ENCODE measurements at regions not wholly inside any gene's neighbourhood (a gene's known extent, or its start where the extent isn't known, plus 50 kb on each side); places are given as distances from the start of the nearest gene placed in this dataset.
A peak's percentile ranks its signal among the peaks of the same experiment; 100 is the strongest.

DNA sequence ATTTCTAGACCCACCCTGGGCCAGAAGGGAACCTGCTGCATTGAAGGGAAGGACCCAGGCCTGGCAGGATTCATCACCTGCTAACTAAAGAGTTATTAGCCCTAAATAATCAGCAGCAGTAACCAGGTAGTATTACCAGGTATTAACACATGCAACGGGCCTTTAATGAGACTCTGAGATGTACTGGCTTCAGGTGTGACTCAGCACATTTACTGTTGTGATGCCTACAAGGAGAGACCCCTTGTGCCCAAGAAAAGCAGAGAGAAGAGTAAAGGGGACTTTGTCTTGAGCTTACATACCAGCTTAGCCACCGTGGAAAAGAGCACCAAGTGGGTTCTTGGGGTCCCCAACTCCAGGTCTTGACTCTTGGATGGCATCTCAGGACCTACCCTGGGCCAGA is 243.1 kb upstream of the SLC39A10 start:
- Mint-ChIP-seq H3K9me3 (ENCODE audit: insufficient read depth) (no peaks in the 10 kb centered on the region), H3K4me3 (no peak overlapping the region), H3K27me3 (no peaks in the 10 kb centered on the region), H3K4me1 (peaks cover 16% of the 10 kb centered on the region), H3K27ac (no peak overlapping the region)
- Histone ChIP-seq H3K79me2 (ENCODE audit: control insufficient read depth, insufficient read depth, low read length) (no peaks in the 10 kb centered on the region), H3K4me2 (replicated peaks; ENCODE audit: low read depth, low read length, poor library complexity, severe bottlenecking) (no peak overlapping the region), H3K27ac (ENCODE audit: low read length in 2 of 2) (no peak overlapping the region), H4K20me1 (ENCODE audit: control insufficient read depth, insufficient read depth, low read length, poor library complexity, severe bottlenecking) (no peaks in the 10 kb centered on the region), H2AFZ (ENCODE audit: insufficient read depth, low read depth, low read length, poor library complexity, severe bottlenecking) (peak overlapping the region; percentile 41), H3K36me3 (replicated peaks in 1 of 2; ENCODE audit: control extremely low read depth in 1 of 2, control insufficient read depth in 1 of 2, extremely low read depth in 1 of 2, insufficient read depth in 2 of 2, low read length in 1 of 2) (no peaks in the 10 kb centered on the region), H3K27me3 (replicated peaks in 1 of 4; ENCODE audit: control extremely low read depth in 1 of 4, control insufficient read depth in 3 of 4, insufficient read depth in 4 of 4, low read length in 3 of 4) (no peaks in the 10 kb centered on the region), H3K9me3 (ENCODE audit: control extremely low read depth in 1 of 3, control insufficient read depth in 2 of 3, insufficient read depth in 1 of 3, low read length in 2 of 3) (no peaks in the 10 kb centered on the region), H3K4me3 (ENCODE audit: control extremely low read depth in 1 of 5, extremely low read depth in 1 of 5, insufficient read depth in 1 of 5, low read depth in 2 of 5, low read length in 4 of 5) (no peak overlapping the region), H3K4me1 (ENCODE audit: control insufficient read depth in 2 of 2, insufficient read depth in 2 of 2, low read length in 2 of 2) (peaks cover 12 to 13% of the 10 kb centered on the region in 2 donors), H3K9ac (ENCODE audit: low read length) (no peak overlapping the region)
- WGBS (ENCODE audit: insufficient coverage), result 80% methylated on average over 2 of the region's 2 CpGs
- ChIA-PET CTCF (no interaction called here), POLR2A (no interaction called here)
- ATAC-seq (ENCODE audit: low read depth) (no peak), DNase-seq (no peak)
- intact Hi-C loops (cut with micrococcal nuclease), result no loop called here
- TF ChIP-seq, protein P1, sequence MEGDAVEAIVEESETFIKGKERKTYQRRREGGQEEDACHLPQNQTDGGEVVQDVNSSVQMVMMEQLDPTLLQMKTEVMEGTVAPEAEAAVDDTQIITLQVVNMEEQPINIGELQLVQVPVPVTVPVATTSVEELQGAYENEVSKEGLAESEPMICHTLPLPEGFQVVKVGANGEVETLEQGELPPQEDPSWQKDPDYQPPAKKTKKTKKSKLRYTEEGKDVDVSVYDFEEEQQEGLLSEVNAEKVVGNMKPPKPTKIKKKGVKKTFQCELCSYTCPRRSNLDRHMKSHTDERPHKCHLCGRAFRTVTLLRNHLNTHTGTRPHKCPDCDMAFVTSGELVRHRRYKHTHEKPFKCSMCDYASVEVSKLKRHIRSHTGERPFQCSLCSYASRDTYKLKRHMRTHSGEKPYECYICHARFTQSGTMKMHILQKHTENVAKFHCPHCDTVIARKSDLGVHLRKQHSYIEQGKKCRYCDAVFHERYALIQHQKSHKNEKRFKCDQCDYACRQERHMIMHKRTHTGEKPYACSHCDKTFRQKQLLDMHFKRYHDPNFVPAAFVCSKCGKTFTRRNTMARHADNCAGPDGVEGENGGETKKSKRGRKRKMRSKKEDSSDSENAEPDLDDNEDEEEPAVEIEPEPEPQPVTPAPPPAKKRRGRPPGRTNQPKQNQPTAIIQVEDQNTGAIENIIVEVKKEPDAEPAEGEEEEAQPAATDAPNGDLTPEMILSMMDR (IDR thresholded peaks at IDR 0.05), result no peak
- TF ChIP-seq EZH2 (IDR thresholded peaks at IDR 0.05; ENCODE audit: borderline replicate concordance, insufficient read depth, low read depth, low read length, poor library complexity, severe bottlenecking), result no peak

DNA sequence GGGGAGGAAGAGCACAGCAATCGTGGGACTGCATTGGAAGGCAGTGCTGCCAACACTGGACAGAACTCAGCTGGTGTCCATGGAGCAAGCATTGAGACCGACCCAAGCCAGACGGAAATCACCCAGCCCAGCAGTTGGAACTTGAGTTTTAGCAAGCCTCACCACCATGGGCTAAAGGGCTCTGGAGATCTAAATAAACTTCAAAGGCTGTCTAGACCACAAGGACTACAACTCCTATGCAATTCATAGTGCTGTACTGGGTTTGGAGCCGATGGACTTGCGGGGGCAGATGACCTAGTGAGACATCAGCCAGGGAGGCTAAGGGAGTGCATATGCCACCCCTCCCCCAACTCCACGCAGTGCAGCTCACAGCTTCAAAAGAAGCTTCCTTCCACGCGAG is 243.6 kb upstream of the SLC39A10 start:
- Mint-ChIP-seq H3K9me3 (ENCODE audit: insufficient read depth) (no peaks in the 10 kb centered on the region), H3K4me3 (no peak overlapping the region), H3K27ac (no peak overlapping the region), H3K27me3 (no peaks in the 10 kb centered on the region), H3K4me1 (peaks cover 16% of the 10 kb centered on the region)
- Histone ChIP-seq H3K79me2 (ENCODE audit: control insufficient read depth, insufficient read depth, low read length) (no peaks in the 10 kb centered on the region), H3K36me3 (replicated peaks in 1 of 2; ENCODE audit: control extremely low read depth in 1 of 2, control insufficient read depth in 1 of 2, extremely low read depth in 1 of 2, insufficient read depth in 2 of 2, low read length in 1 of 2) (no peaks in the 10 kb centered on the region), H3K9me3 (ENCODE audit: control extremely low read depth in 1 of 3, control insufficient read depth in 2 of 3, insufficient read depth in 1 of 3, low read length in 2 of 3) (no peaks in the 10 kb centered on the region), H2AFZ (ENCODE audit: insufficient read depth, low read depth, low read length, poor library complexity, severe bottlenecking) (peak overlapping the region; percentile 41), H3K27ac (ENCODE audit: low read length in 2 of 2) (no peak overlapping the region), H3K4me1 (ENCODE audit: control insufficient read depth in 2 of 2, insufficient read depth in 2 of 2, low read length in 2 of 2) (peaks cover 12 to 13% of the 10 kb centered on the region in 2 donors), H3K4me2 (replicated peaks; ENCODE audit: low read depth, low read length, poor library complexity, severe bottlenecking) (no peak overlapping the region), H3K27me3 (replicated peaks in 1 of 4; ENCODE audit: control extremely low read depth in 1 of 4, control insufficient read depth in 3 of 4, insufficient read depth in 4 of 4, low read length in 3 of 4) (no peaks in the 10 kb centered on the region), H3K9ac (ENCODE audit: low read length) (no peak overlapping the region), H3K4me3 (ENCODE audit: control extremely low read depth in 1 of 5, extremely low read depth in 1 of 5, insufficient read depth in 1 of 5, low read depth in 2 of 5, low read length in 4 of 5) (no peak overlapping the region), H4K20me1 (ENCODE audit: control insufficient read depth, insufficient read depth, low read length, poor library complexity, severe bottlenecking) (no peaks in the 10 kb centered on the region)
- no peak for ATAC-seq (ENCODE audit: low read depth)
- TF ChIP-seq EZH2 (IDR thresholded peaks at IDR 0.05; ENCODE audit: borderline replicate concordance, insufficient read depth, low read depth, low read length, poor library complexity, severe bottlenecking), result no peak
- ChIA-PET CTCF (interaction anchor here (0.6 kb wide), 1 partner anchor 139 kb away, joined by 4 read pairs; no protein-coding TSS in a partner anchor), POLR2A (no interaction called here)
- intact Hi-C loops (cut with micrococcal nuclease), result no loop called here
- DNase-seq, result no peak
- 70% methylated on average over 5 of the region's 8 CpGs for WGBS (ENCODE audit: insufficient coverage)

Measured in B cell (primary cell).